A673 (cell line): ENCODE measurements at regions not wholly inside any gene's neighbourhood (a gene's known extent, or its start where the extent isn't known, plus 50 kb on each side); places are given as distances from the start of the nearest gene placed in this dataset.

Experiments used
- BruUV-seq: library from RNA; stranded (reverse); fragments of 400-500 nt; replicated peaks from 2 replicates; lab custom pipeline; 2021; lab: Mats Ljungman, UMichigan
- CTCF ChIA-PET: fragments of 300-600 bp; sonication (Branson Sonifier 250); formaldehyde crosslinking; loops from one replicate; lab custom pipeline; 2022; ENCODE audit warnings: antibody characterized with exemption; lab: Charles Lee
- POLR2A ChIA-PET: fragments of 300-600 bp; sonication (Branson Sonifier 250); formaldehyde crosslinking; loops from one replicate; lab custom pipeline; 2022; ENCODE audit warnings: antibody characterized with exemption; ENCODE audit not compliant: low non-redundant PET; lab: Charles Lee
- DNase-seq: peaks from one replicate; pipeline ENCODE4 v3.0.0-alpha.2; 2015; ENCODE audit warnings: low spot score
- H3K27ac ChIP-seq: fragments of 200-600 bp; sonication (generic); 2 replicates; pipeline ENCODE4 v1.5.1; 2016; ENCODE audit warnings: mixed run types, low read depth, mild to moderate bottlenecking, mixed read lengths, antibody characterized with exemption, low read length; ENCODE audit not compliant: poor library complexity, severe bottlenecking
- H3K27me3 ChIP-seq: fragments of 200-600 bp; sonication (generic); replicated peaks from 2 replicates; pipeline ENCODE4 v1.6.1; 2017; ENCODE audit warnings: mixed run types, low read depth, mild to moderate bottlenecking, mixed read lengths, antibody characterized with exemption, low read length; ENCODE audit not compliant: insufficient read depth, poor library complexity
- H3K36me3 ChIP-seq: fragments of 200-600 bp; sonication (generic); 2 replicates; pipeline ENCODE4 v1.6.1; 2016; ENCODE audit warnings: mixed run types, mild to moderate bottlenecking, mixed read lengths, antibody characterized with exemption, low read length; ENCODE audit not compliant: insufficient read depth, poor library complexity, severe bottlenecking
- H3K4me1 ChIP-seq: fragments of 200-600 bp; sonication (generic); 2 replicates; pipeline ENCODE4 v1.6.1; 2017; ENCODE audit warnings: mixed run types, mild to moderate bottlenecking, mixed read lengths, antibody characterized with exemption, low read length; ENCODE audit not compliant: insufficient read depth, poor library complexity, severe bottlenecking
- H3K4me3 ChIP-seq: fragments of 200-600 bp; sonication (generic); 2 replicates; pipeline ENCODE4 v1.5.1; 2016; ENCODE audit warnings: low read depth, mixed run types, mild to moderate bottlenecking, mixed read lengths, low read length; ENCODE audit not compliant: poor library complexity, severe bottlenecking
- H3K9me3 ChIP-seq: fragments of 200-600 bp; sonication (generic); 2 replicates; pipeline ENCODE4 v1.6.1; 2016; ENCODE audit warnings: mixed run types, low read depth, mild to moderate bottlenecking, mixed read lengths, antibody characterized with exemption, low read length; ENCODE audit not compliant: poor library complexity, severe bottlenecking
- EZH2 ChIP-seq: fragments of 200-600 bp; sonication (generic); IDR thresholded peaks from 2 replicates; pipeline ENCODE4 v1.6.1; 2017; ENCODE audit warnings: borderline replicate concordance, low read depth, mild to moderate bottlenecking, mixed read lengths, antibody characterized with exemption, low read length; ENCODE audit not compliant: poor library complexity, severe bottlenecking
- intact Hi-C: fragments of 100-400 bp; cut with micrococcal nuclease; formaldehyde crosslinking; loops from one replicate; pipeline ENCODE4 v1.10.0; 2022; ENCODE audit not compliant: unreplicated experiment
- TF ChIP-seq, protein P1 (sequence below): fragments of 300-800, 200-600 bp; sonication (generic); conservative IDR thresholded peaks from 2 replicates; pipeline ENCODE4 v1.5.1; 2017; ENCODE audit warnings: low read depth, mild to moderate bottlenecking, antibody characterized with exemption, low read length, moderate library complexity, mixed read lengths

GRCh38 chr5:126107381-126107780, 315.8 kb upstream of the GRAMD2B start:
- Histone ChIP-seq H3K27ac (no peak overlapping the region), H3K4me1 (no peaks in the 10 kb centered on the region), H3K4me3 (no peak overlapping the region), H3K27me3 (no peaks in the 10 kb centered on the region), H3K36me3 (no peaks in the 10 kb centered on the region), H3K9me3 (no peaks in the 10 kb centered on the region)
- intact Hi-C loops: no loop called here
- ChIA-PET CTCF (no interaction called here), POLR2A (no interaction called here)
- BruUV-seq: no TSS peak
- no peak for TF ChIP-seq EZH2
- TF ChIP-seq, protein P1, sequence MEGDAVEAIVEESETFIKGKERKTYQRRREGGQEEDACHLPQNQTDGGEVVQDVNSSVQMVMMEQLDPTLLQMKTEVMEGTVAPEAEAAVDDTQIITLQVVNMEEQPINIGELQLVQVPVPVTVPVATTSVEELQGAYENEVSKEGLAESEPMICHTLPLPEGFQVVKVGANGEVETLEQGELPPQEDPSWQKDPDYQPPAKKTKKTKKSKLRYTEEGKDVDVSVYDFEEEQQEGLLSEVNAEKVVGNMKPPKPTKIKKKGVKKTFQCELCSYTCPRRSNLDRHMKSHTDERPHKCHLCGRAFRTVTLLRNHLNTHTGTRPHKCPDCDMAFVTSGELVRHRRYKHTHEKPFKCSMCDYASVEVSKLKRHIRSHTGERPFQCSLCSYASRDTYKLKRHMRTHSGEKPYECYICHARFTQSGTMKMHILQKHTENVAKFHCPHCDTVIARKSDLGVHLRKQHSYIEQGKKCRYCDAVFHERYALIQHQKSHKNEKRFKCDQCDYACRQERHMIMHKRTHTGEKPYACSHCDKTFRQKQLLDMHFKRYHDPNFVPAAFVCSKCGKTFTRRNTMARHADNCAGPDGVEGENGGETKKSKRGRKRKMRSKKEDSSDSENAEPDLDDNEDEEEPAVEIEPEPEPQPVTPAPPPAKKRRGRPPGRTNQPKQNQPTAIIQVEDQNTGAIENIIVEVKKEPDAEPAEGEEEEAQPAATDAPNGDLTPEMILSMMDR: no peak
- DNase-seq: no peak

- H3K4me1 ChIP-seq: no peaks in the 10 kb centered on the region
- no peaks in the 10 kb centered on the region for H3K9me3 ChIP-seq
- ChIA-PET POLR2A (no interaction called here), CTCF (no interaction called here)
- no peak for DNase-seq
- BruUV-seq: no TSS peak
- H3K4me3 ChIP-seq: no peak overlapping the region
- H3K27me3 ChIP-seq: no peaks in the 10 kb centered on the region
- no peak for TF ChIP-seq EZH2
- TF ChIP-seq, protein P1: no peak
- no peak overlapping the region for H3K27ac ChIP-seq
- intact Hi-C loops: no loop called here
- no peaks in the 10 kb centered on the region for H3K36me3 ChIP-seq
Measured at GRCh38 chr5:126108470-126108869, 314.7 kb upstream of the GRAMD2B start.

- ChIA-PET CTCF (no interaction called here), POLR2A (no interaction called here)
- no peak for DNase-seq
- no TSS peak for BruUV-seq
- Histone ChIP-seq H3K27me3 (peaks cover 10% of the 10 kb centered on the region), H3K4me1 (no peaks in the 10 kb centered on the region), H3K27ac (no peak overlapping the region), H3K36me3 (no peaks in the 10 kb centered on the region), H3K4me3 (no peak overlapping the region), H3K9me3 (no peaks in the 10 kb centered on the region)
- intact Hi-C loops: no loop called here
- TF ChIP-seq EZH2: no peak
- TF ChIP-seq, protein P1: no peak
Measured at GRCh38 chr5:126115059-126115629, 308.1 kb upstream of the GRAMD2B start.
